H4 (cell line): ENCODE measurements at regions not wholly inside any gene's neighbourhood (a gene's known extent, or its start where the extent isn't known, plus 50 kb on each side); places are given as distances from the start of the nearest gene placed in this dataset.

Source experiments
- DNase-seq: peaks from one replicate; pipeline ENCODE4 v3.0.0-alpha.2; 2015; ENCODE audit warnings: low spot score

GRCh38 chr4:20638825-20639224 lies 61.4 kb upstream of the PACRGL start:
- DNase-seq = no peak

DNA sequence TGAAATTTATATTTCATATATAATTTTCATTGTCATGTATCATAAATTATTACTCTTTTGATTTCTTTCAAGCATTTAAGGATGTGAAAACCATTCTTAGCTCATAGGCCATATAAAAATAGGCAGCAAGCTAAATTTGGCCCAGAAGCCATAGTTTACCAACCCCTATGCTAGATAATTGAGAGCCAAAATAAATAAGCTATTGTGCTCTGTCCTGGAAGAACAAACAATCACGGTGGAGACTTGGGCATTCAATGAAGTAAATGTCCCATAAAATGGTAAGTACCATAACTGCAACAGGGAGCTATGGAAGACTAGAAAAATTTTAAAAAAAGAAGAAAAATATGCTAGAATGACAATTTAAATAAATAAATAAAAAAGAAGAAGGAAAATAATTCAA lies 60.9 kb upstream of the PACRGL start:
- no peak for DNase-seq

DNA sequence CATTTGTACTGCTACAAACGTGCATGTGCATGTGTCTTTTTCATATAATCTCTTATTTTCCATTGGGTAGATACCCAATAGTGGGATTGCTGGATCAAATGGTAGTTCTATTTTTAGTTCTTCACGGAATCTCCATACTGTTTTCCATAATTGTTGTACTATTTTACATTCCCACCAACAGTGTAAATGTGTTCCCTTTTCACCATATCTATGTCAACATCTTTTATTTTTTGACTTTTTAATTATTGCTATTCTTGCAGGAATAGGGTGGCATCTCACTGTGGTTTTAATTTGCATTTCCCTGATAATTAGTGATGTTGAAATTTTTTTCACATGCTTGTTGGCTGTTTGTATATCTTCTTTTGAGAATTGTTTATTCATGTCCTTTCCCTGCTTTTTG lies 59.3 kb upstream of the PACRGL start:
- DNase-seq = no peak

DNA sequence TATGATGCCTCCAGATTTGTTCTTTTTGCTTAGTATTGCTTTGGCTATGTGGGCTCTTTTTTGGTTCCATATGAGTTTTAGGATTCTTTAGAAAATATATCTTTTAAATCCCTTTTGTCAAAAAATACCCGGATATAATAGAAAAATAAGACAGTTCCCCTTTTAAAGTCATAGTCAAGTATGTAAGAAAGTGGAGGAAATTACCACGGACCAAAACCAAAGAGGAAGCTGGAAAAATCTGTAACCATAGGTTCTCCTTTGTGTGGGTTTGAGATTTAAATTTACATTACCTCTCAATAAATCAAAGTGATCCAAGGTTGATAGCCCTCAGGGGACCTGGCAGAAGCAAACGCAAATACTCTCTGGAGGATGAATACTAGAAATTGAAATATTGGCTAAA lies 58.3 kb upstream of the PACRGL start:
- DNase-seq = no peak

DNA sequence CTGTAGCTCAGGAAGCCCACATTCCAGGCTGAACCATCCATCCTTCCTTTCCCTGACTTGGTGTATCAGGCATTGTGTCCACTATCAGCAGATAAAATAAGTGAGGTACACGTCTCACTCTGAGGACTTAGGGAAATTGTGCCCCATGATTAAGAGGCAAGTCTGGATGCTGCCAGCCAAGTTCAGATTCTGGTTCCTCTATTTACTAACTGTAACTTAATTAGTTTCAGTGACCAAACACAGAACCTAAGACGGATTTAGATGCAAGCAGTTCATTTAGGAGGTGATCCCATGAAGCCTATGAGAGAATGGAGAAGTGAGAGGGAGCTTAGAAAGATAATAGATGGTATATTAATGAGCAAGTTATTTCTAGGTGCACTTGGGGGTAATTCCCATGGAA lies 56.6 kb upstream of the PACRGL start:
- DNase-seq = no peak

- DNase-seq = no peak
These were observed 55.0 kb upstream of the PACRGL start for GRCh38 chr4:20645236-20645635.

- no peak for DNase-seq
These were observed 54.0 kb upstream of the PACRGL start for GRCh38 chr4:20646287-20646686.
